ENCODE measurements at regions not wholly inside any gene's neighbourhood (a gene's known extent, or its start where the extent isn't known, plus 50 kb on each side); places are given as distances from the start of the nearest gene placed in this dataset.

DNA sequence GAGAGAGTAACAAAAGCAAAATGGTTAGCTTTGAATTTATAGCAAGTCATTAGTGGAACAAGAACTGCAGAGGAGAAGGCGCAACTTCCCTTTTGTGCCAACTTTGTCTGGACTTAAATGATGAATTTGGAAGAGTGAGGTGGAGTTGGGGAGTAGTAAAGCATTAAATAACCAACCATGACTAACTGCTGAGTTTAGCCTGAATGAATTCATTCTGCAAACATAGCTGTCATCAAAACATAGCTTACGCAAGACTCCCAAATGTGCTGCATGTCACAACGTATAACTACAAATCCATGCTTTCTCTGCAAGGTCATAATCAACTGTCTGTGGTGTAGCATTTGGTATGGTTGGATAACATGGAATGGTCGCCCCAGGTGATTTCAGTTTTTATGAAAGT is 75.9 kb upstream of the RPL34 start:
- Histone ChIP-seq H3K27me3 (replicated peaks) (no peaks in the 10 kb centered on the region), H3K27ac (no peak overlapping the region), H3K4me3 (ENCODE audit: low read depth, low read length) (no peak overlapping the region), H3K36me3 (replicated peaks) (no peaks in the 10 kb centered on the region)
- in situ Hi-C loops (cut with HindIII; ENCODE audit: low pct_ligation_motif_present, low sequenced_read_pairs), result no loop called here
- DNase-seq, result no peak
- TF ChIP-seq, protein P1, sequence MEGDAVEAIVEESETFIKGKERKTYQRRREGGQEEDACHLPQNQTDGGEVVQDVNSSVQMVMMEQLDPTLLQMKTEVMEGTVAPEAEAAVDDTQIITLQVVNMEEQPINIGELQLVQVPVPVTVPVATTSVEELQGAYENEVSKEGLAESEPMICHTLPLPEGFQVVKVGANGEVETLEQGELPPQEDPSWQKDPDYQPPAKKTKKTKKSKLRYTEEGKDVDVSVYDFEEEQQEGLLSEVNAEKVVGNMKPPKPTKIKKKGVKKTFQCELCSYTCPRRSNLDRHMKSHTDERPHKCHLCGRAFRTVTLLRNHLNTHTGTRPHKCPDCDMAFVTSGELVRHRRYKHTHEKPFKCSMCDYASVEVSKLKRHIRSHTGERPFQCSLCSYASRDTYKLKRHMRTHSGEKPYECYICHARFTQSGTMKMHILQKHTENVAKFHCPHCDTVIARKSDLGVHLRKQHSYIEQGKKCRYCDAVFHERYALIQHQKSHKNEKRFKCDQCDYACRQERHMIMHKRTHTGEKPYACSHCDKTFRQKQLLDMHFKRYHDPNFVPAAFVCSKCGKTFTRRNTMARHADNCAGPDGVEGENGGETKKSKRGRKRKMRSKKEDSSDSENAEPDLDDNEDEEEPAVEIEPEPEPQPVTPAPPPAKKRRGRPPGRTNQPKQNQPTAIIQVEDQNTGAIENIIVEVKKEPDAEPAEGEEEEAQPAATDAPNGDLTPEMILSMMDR (IDR thresholded peaks at IDR 0.05; ENCODE audit: low read depth, low read length, missing control alignments), result no peak

DNA sequence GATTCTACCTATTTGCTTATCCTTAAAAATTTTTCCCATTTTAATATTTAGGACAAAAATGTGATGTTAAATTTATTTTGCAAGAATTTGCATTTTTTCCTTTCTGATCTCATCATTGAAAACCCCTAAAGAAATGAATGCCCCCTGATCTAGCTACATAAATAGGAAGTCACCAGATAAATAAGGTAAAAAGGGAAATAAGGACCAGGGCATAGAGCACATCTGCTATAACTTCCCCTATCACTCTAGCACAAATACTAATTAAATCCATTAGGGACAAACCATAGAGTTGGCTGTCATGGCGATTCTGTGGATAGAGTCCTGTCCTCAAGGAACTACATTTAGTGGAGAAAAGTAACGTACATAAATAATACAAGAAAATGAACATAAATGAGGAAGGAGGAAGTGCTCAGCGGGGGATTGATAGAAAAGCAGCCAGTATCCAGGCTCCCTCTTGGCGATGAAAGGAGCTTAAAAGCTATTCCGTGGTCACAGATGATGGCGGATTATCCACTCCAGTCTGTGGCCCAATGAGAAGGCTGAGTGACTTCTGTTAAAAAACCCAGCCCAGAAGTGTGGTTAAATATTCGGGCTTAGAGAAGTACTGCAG is 76.9 kb upstream of the RPL34 start:
- in situ Hi-C loops (cut with HindIII; ENCODE audit: low pct_ligation_motif_present, low sequenced_read_pairs), result no loop called here
- H3K36me3 ChIP-seq (replicated peaks), result no peaks in the 10 kb centered on the region
- no peak for DNase-seq
- no peaks in the 10 kb centered on the region for H3K27me3 ChIP-seq (replicated peaks)
- H3K4me3 ChIP-seq (ENCODE audit: low read depth, low read length), result no peak overlapping the region
- no peak overlapping the region for H3K27ac ChIP-seq
- TF ChIP-seq, protein P1 (IDR thresholded peaks at IDR 0.05; ENCODE audit: low read depth, low read length, missing control alignments), result no peak

DNA sequence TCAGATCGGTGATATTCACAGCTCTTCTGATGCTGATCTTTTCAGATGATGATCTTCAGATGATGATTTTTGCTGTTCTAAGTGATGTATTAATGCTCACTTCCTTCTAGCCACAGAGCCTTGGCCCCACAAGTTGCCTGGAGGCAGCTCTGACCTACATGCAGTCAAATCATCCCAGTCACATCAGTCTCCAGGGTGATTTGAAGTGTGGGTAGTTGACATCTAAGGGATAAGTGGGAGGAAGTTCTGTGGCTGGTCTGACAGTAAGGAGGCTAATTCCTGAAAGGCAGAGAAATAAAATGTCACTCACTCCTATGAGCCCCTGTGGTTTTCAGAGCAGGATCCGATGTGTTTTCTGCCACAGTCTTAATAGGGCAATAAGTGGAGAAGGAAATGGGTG is 79.8 kb upstream of the RPL34 start:
- TF ChIP-seq, protein P1 (IDR thresholded peaks at IDR 0.05; ENCODE audit: low read depth, low read length, missing control alignments), result no peak
- Histone ChIP-seq H3K36me3 (replicated peaks) (no peaks in the 10 kb centered on the region), H3K27me3 (replicated peaks) (no peaks in the 10 kb centered on the region), H3K4me3 (ENCODE audit: low read depth, low read length) (no peak overlapping the region), H3K27ac (no peak overlapping the region)
- in situ Hi-C loops (cut with HindIII; ENCODE audit: low pct_ligation_motif_present, low sequenced_read_pairs), result no loop called here
- no peak for DNase-seq

DNA sequence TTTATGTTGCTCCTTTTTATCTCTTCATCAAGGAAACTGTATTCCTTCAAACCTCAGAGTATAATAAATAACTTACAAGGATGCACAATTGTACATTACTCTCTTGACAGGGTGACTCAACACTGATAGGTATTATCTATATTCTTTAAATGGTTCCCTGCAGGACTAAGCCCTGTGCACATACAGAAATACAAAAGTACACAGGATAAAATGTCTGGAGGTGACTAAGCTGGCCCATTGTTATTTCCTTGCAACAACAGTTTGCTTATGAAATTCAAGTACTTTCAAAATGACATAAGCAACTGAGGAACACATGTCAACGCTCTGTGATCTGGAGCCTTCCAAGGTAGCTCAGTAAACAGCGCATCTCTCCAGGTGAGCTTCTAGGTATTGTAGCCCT is 83.8 kb upstream of the RPL34 start:
- TF ChIP-seq, protein P1 (IDR thresholded peaks at IDR 0.05; ENCODE audit: low read depth, low read length, missing control alignments), result no peak
- Histone ChIP-seq H3K4me3 (ENCODE audit: low read depth, low read length) (no peak overlapping the region), H3K36me3 (replicated peaks) (no peaks in the 10 kb centered on the region), H3K27me3 (replicated peaks) (no peaks in the 10 kb centered on the region), H3K27ac (no peak overlapping the region)
- in situ Hi-C loops (cut with HindIII; ENCODE audit: low pct_ligation_motif_present, low sequenced_read_pairs), result no loop called here
- no peak for DNase-seq

DNA sequence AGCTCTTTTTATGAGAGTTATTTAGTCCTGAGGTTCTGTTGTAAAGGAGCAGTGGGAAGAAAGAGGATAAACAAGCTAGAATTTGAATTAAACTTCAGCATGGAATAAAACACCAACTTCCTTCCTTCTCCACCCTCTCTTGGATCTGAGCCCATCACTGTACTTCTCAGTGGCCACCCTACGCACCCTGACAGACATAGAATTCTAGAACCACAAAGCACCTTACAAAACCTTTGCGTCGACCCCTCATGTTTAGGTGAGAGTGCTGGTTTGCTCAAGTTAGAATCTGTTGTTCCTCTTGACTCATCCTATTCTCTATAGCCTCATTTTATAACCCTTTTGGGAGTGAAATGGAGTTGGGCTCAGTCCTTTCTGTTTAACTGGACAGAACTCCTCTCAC is 84.6 kb upstream of the RPL34 start:
- in situ Hi-C loops (cut with HindIII; ENCODE audit: low pct_ligation_motif_present, low sequenced_read_pairs), result no loop called here
- DNase-seq, result no peak

More for the DNA sequence above, 84.6 kb upstream of the RPL34 start:
- H3K4me3 ChIP-seq (ENCODE audit: low read depth, low read length), result no peak overlapping the region
- H3K27ac ChIP-seq, result no peak overlapping the region
- H3K27me3 ChIP-seq (replicated peaks), result no peaks in the 10 kb centered on the region
- no peaks in the 10 kb centered on the region for H3K36me3 ChIP-seq (replicated peaks)
- TF ChIP-seq, protein P1 (IDR thresholded peaks at IDR 0.05; ENCODE audit: low read depth, low read length, missing control alignments), result no peak
